ENCODE measurements at regions not wholly inside any gene's neighbourhood (a gene's known extent, or its start where the extent isn't known, plus 50 kb on each side); places are given as distances from the start of the nearest gene placed in this dataset.
A peak's percentile ranks its signal among the peaks of the same experiment; 100 is the strongest.

DNA sequence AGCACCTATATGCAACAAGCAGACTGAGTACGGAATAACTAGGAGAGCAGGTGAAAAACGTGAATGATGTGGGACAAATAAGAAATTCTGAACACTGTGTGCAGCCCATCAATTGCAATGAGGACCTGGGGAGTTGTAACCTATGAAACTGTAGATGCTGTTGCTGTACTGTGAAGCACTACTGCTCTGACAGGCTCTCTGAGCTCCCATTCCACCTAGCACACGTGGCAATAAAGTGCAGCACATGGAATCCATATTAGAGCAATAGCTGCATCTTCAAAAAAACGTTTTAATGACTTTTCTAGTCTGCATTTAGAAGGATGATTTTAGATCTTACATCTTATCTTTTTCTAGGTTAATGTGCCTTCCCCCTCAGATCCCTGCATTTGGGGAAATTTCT, 748.7 kb upstream of the GOLIM4 start:
- H3K9me3 ChIP-seq, result no peaks in the 10 kb centered on the region
- H3K27ac ChIP-seq, result no peak overlapping the region
- no peak overlapping the region for H3K4me3 ChIP-seq
- no peak overlapping the region for H3K9ac ChIP-seq (ENCODE audit: low read depth in 2 of 2, low read length in 2 of 2)
- intact Hi-C loops (cut with DNase I), result no loop called here
- DNase-seq, result no peak
- H3K4me1 ChIP-seq, result no peaks in the 10 kb centered on the region
- no peaks in the 10 kb centered on the region for H3K27me3 ChIP-seq
- H3K36me3 ChIP-seq, result no peaks in the 10 kb centered on the region
- TF ChIP-seq, protein P1, sequence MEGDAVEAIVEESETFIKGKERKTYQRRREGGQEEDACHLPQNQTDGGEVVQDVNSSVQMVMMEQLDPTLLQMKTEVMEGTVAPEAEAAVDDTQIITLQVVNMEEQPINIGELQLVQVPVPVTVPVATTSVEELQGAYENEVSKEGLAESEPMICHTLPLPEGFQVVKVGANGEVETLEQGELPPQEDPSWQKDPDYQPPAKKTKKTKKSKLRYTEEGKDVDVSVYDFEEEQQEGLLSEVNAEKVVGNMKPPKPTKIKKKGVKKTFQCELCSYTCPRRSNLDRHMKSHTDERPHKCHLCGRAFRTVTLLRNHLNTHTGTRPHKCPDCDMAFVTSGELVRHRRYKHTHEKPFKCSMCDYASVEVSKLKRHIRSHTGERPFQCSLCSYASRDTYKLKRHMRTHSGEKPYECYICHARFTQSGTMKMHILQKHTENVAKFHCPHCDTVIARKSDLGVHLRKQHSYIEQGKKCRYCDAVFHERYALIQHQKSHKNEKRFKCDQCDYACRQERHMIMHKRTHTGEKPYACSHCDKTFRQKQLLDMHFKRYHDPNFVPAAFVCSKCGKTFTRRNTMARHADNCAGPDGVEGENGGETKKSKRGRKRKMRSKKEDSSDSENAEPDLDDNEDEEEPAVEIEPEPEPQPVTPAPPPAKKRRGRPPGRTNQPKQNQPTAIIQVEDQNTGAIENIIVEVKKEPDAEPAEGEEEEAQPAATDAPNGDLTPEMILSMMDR (IDR thresholded peaks at IDR 0.05), result no peak

GRCh38 chr3:168843481-168843880, 747.8 kb upstream of the GOLIM4 start:
- TF ChIP-seq, protein P1 (IDR thresholded peaks at IDR 0.05), result no peak
- no peak overlapping the region for H3K4me3 ChIP-seq
- no peak overlapping the region for H3K27ac ChIP-seq
- no peaks in the 10 kb centered on the region for H3K9me3 ChIP-seq
- no peak for DNase-seq
- H3K4me1 ChIP-seq, result no peaks in the 10 kb centered on the region
- H3K36me3 ChIP-seq, result no peaks in the 10 kb centered on the region
- intact Hi-C loops (cut with DNase I), result no loop called here
- H3K9ac ChIP-seq (ENCODE audit: low read depth in 2 of 2, low read length in 2 of 2), result no peak overlapping the region
- H3K27me3 ChIP-seq, result no peaks in the 10 kb centered on the region

GRCh38 chr3:168839653-168840052, 743.9 kb upstream of the GOLIM4 start:
- intact Hi-C loops (cut with DNase I), result no loop called here
- H3K9me3 ChIP-seq, result no peaks in the 10 kb centered on the region
- DNase-seq, result no peak
- H3K9ac ChIP-seq (ENCODE audit: low read depth in 2 of 2, low read length in 2 of 2), result no peak overlapping the region
- no peak overlapping the region for H3K4me3 ChIP-seq
- TF ChIP-seq, protein P1 (IDR thresholded peaks at IDR 0.05), result no peak
- H3K27ac ChIP-seq, result no peak overlapping the region
- H3K4me1 ChIP-seq, result no peaks in the 10 kb centered on the region
- no peaks in the 10 kb centered on the region for H3K36me3 ChIP-seq
- H3K27me3 ChIP-seq, result no peaks in the 10 kb centered on the region

- TF ChIP-seq, protein P1 (IDR thresholded peaks at IDR 0.05), result no peak
- no peak for DNase-seq
- H3K9me3 ChIP-seq, result no peaks in the 10 kb centered on the region
- H3K27me3 ChIP-seq, result no peaks in the 10 kb centered on the region
- intact Hi-C loops (cut with DNase I), result no loop called here
- H3K36me3 ChIP-seq, result no peaks in the 10 kb centered on the region
- no peaks in the 10 kb centered on the region for H3K4me1 ChIP-seq
- H3K4me3 ChIP-seq, result no peak overlapping the region
- H3K9ac ChIP-seq (ENCODE audit: low read depth in 2 of 2, low read length in 2 of 2), result no peak overlapping the region
- no peak overlapping the region for H3K27ac ChIP-seq
Measured at GRCh38 chr3:168834558-168834957, 738.8 kb upstream of the GOLIM4 start.

DNA sequence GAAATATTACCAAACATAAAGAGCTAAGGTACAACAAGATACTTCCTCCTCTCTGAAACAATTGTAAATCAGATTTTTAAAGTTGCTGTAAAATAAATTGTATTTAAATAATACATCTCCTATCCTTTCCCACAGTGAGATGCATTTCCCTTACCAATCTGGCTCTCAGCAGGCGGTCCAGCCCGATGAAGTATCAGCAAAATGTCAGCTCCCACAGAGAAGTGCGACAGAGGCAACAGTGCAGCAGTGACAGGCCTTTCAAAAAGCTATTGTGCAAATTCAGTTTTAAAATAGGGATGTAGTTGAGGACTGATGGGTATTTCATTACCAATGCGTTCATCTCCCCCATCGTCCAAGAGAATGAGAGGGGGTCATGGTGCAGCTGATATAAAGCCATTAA, 733.2 kb upstream of the GOLIM4 start:
- H3K4me3 ChIP-seq, result no peak overlapping the region
- no peak for DNase-seq
- H3K27me3 ChIP-seq, result no peaks in the 10 kb centered on the region
- no peaks in the 10 kb centered on the region for H3K4me1 ChIP-seq
- TF ChIP-seq, protein P1 (IDR thresholded peaks at IDR 0.05), result no peak
- H3K9ac ChIP-seq (ENCODE audit: low read depth in 2 of 2, low read length in 2 of 2), result no peak overlapping the region
- no peaks in the 10 kb centered on the region for H3K9me3 ChIP-seq
- no peak overlapping the region for H3K27ac ChIP-seq
- H3K36me3 ChIP-seq, result no peaks in the 10 kb centered on the region
- intact Hi-C loops (cut with DNase I), result no loop called here

DNA sequence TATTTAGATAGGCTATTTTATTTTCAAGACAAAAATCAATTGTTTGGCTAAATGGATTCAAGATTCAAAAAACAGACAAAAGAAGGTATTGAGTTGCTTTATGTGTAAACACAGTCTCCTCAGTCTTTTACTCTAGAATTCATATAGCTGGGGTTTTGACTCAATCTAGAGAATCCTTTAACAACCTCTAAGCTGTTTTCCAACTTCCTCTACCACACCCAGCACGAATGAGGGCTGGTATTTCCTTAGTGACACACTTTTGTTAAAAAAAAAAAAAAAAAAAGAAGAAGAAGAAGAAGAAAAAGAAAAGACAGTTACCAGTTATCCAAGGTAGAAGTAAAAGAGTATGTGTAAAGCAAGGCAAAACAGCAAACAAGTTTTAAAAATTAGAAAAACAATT, 732.8 kb upstream of the GOLIM4 start:
- intact Hi-C loops (cut with DNase I), result no loop called here
- Histone ChIP-seq H3K27ac (no peak overlapping the region), H3K9ac (ENCODE audit: low read depth in 2 of 2, low read length in 2 of 2) (no peak overlapping the region), H3K9me3 (no peaks in the 10 kb centered on the region), H3K4me3 (no peak overlapping the region), H3K4me1 (no peaks in the 10 kb centered on the region), H3K36me3 (no peaks in the 10 kb centered on the region), H3K27me3 (no peaks in the 10 kb centered on the region)
- peak; percentile 34 for DNase-seq
- TF ChIP-seq, protein P1 (IDR thresholded peaks at IDR 0.05), result no peak
